ENCODE measurements at regions not wholly inside any gene's neighbourhood (a gene's known extent, or its start where the extent isn't known, plus 50 kb on each side); places are given as distances from the start of the nearest gene placed in this dataset.
A peak's percentile ranks its signal among the peaks of the same experiment; 100 is the strongest.

DNA sequence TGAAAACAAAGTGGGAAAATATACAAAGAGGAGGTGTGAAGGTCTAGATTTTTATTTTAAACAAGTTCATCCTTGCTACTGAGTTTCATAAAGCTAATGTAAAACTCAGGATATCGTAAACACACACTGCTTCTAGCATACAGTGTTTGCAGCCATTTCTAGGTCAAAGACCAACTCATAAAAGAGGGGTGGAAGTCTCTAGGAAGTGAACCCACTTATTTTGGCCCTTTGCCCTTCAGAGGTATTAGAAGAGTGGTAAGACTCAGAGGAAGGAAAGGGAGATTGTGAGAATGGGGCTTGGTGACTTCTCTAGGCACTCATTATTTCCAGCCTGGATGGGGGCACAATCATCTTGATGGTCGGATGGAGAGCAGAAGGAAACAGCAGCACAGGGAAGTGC lies 91.2 kb downstream of the TNFSF18 start:
- intact Hi-C loops (cut with micrococcal nuclease) = loop anchor here (10.0 kb wide), 1 partner anchor 165 kb away; no protein-coding TSS in a partner anchor
- Histone ChIP-seq H2BK120ac (ENCODE audit: low read depth, low read length) (peak overlapping the region; percentile 97), H3K56ac (ENCODE audit: extremely low read depth, insufficient read depth, low read length) (peak overlapping the region; percentile 21; the same call in 1 of the 2 replicates), H3K23ac (ENCODE audit: low read depth, low read length) (peak overlapping the region; percentile 92), H3K4ac (ENCODE audit: low read depth, low read length) (peak overlapping the region; percentile 99), H2AK9ac (replicated peaks; ENCODE audit: low read depth, low read length, poor library complexity) (peak overlapping the region; percentile 83), H2BK15ac (ENCODE audit: low read depth, low read length) (peak overlapping the region; percentile 79), H2AFZ (replicated peaks; ENCODE audit: low read length, poor library complexity) (peak overlapping the region; percentile 69), H3K18ac (ENCODE audit: low read depth, low read length) (peak overlapping the region; percentile 98), H4K8ac (ENCODE audit: low read depth in 2 of 2, low read length in 2 of 2) (peak overlapping the region; percentile 87 to 99), H3K27ac (ENCODE audit: insufficient read depth, low read length) (peak overlapping the region; percentile 58; the same call in 1 of the 2 replicates), H3K79me1 (ENCODE audit: low read depth in 1 of 2, low read length in 2 of 2) (peaks cover 0 to 19% of the 10 kb centered on the region in 2 experiments; a peak in 3 of 4 replicates), H3K4me3 (ENCODE audit: insufficient read depth, low read depth, low read length) (no peak overlapping the region), H2AK5ac (ENCODE audit: low read depth, low read length) (peak overlapping the region; percentile 97), H3K4me1 (ENCODE audit: control insufficient read depth, insufficient read depth, low read length) (peaks cover 20% of the 10 kb centered on the region), H3K9me3 (ENCODE audit: control insufficient read depth, insufficient read depth, low read length) (no peaks in the 10 kb centered on the region), H2BK5ac (ENCODE audit: low read depth, low read length, poor library complexity, severe bottlenecking) (peak overlapping the region; percentile 96), H4K20me1 (ENCODE audit: insufficient read depth, low read length) (no peaks in the 10 kb centered on the region), H3K14ac (replicated peaks; ENCODE audit: low read depth, low read length) (peak overlapping the region; percentile 98), H3K27me3 (ENCODE audit: control insufficient read depth, insufficient read depth, low read length) (no peaks in the 10 kb centered on the region), H3K4me2 (ENCODE audit: low read depth, low read length) (no peak overlapping the region), H3K9ac (ENCODE audit: low read depth, low read length) (no peak overlapping the region), H4K5ac (ENCODE audit: low read depth, low read length) (peak overlapping the region; percentile 95), H3K36me3 (ENCODE audit: control insufficient read depth, insufficient read depth, low read length) (no peaks in the 10 kb centered on the region), H4K91ac (ENCODE audit: insufficient read depth, low read depth, low read length) (peak overlapping the region; percentile 98), H3K9me1 (ENCODE audit: insufficient read depth, low read length) (peaks cover 23% of the 10 kb centered on the region), H2BK20ac (ENCODE audit: low read depth, low read length) (peak overlapping the region; percentile 100)
- CTCF ChIA-PET = no interaction called here
- dilution Hi-C loops (cut with HindIII; ENCODE audit: low sequenced_read_pairs, unreplicated experiment) = no loop called here
- no peak for TF ChIP-seq CTCF (conservative IDR thresholded peaks at IDR 0.05; ENCODE audit: low read depth, low read length)
- TF ChIP-seq MXI1 (IDR thresholded peaks at IDR 0.05; ENCODE audit: borderline replicate concordance, low read depth, low read length) = no peak
- TF ChIP-seq NFE2L2 (IDR thresholded peaks at IDR 0.05; ENCODE audit: low read depth, low read length) = no peak
- no peak for TF ChIP-seq CEBPB (IDR thresholded peaks at IDR 0.05; ENCODE audit: low read depth, low read length)
- TF ChIP-seq USF2 (IDR thresholded peaks at IDR 0.05; ENCODE audit: low read depth, low read length) = no peak
- no peak for TF ChIP-seq SMC3 (IDR thresholded peaks at IDR 0.05; ENCODE audit: low read depth, low read length)
- no peak for TF ChIP-seq POLR2A (IDR thresholded peaks at IDR 0.05; ENCODE audit: low read depth, low read length)
- no peak for TF ChIP-seq MAFK (IDR thresholded peaks at IDR 0.05; ENCODE audit: low read depth, low read length)
- no peak for TF ChIP-seq CHD1 (IDR thresholded peaks at IDR 0.05; ENCODE audit: low read depth, low read length)
- POLR2A ChIA-PET (ENCODE audit: unreplicated experiment) = interaction anchor here (1.0 to 1.1 kb wide), 2 partner anchors 163 to 243 kb away, joined by 3 read pairs; no protein-coding TSS in a partner anchor
- WGBS, 2 experiments (ENCODE audit: extremely low coverage in 2 of 2, insufficient read length in 1 of 2) = no CpG with 5 or more reads among the region's 2 CpGs
- in situ Hi-C loops (cut with MboI; ENCODE audit: low sequenced_read_pairs) = no loop called here
- DNase-seq (no peak), ATAC-seq (ENCODE audit: low read depth) (no peak)
- no TSS peak for BruUV-seq (replicated peaks)

Measured in IMR-90 (cell line).